DOHH2 (cell line): ENCODE measurements at regions not wholly inside any gene's neighbourhood (a gene's known extent, or its start where the extent isn't known, plus 50 kb on each side); places are given as distances from the start of the nearest gene placed in this dataset.

Experiments used
- CTCF ChIP-seq: fragments of 200-600 bp; sonication (generic); IDR thresholded peaks from one replicate; pipeline ENCODE4 v1.5.1; 2014; ENCODE audit warnings: antibody characterized with exemption, mild to moderate bottlenecking, low read depth, low read length; ENCODE audit not compliant: poor library complexity, severe bottlenecking
- EZH2phosphoT487 ChIP-seq: fragments of 200-600 bp; sonication (generic); IDR thresholded peaks from 2 replicates; pipeline ENCODE4 v1.6.1; 2017; ENCODE audit warnings: borderline replicate concordance, mild to moderate bottlenecking, antibody characterized with exemption, low read length, moderate library complexity, mixed read lengths

- no peak for TF ChIP-seq CTCF
- TF ChIP-seq EZH2phosphoT487, result no peak
These were observed 419.3 kb upstream of the ACVR2A start for GRCh38 chr2:147425437-147426029.
